ENCODE measurements at regions not wholly inside any gene's neighbourhood (a gene's known extent, or its start where the extent isn't known, plus 50 kb on each side); places are given as distances from the start of the nearest gene placed in this dataset.

DNA sequence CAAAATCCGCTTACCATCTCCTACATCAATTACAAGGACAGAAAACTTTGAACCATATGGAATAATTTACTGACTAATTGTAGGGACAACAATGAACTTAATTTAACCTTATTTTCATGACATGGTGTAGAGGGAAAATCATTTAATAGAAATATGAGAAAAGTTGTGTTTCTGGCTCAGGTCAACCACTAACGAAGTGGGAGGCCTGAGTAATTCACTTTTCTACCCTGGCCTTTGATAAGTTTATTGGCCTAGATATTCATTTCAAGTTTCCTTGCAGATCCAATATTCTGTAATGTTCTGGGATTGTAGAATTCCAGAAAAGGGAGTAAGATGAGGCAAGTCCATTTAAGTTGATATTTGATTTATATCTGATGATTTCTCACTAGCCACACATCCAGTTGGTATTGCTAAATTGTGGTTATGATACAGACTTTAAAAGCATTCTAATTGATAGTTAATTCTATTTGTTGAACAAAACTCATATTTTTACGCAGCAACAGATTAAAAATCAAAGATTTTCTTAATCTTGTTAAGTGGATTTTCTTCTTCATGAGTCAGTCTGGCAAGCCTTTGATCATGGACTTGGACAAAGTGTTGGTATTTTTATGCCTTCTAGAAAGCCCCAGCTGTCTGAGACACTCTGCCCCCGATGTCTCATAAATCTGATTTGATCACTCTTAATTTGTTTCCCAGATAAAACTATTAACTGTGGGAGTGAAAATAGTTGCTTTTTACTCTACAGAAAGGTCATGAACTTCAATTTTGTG is 336.5 kb downstream of the TMEM135 start:
- Histone ChIP-seq H3K27me3 (replicated peaks) (no peaks in the 10 kb centered on the region), H3K27ac (no peak overlapping the region), H3K36me3 (replicated peaks) (no peaks in the 10 kb centered on the region), H3K4me3 (ENCODE audit: low read depth, low read length) (no peak overlapping the region)
- no peak for DNase-seq
- in situ Hi-C loops (cut with HindIII; ENCODE audit: low pct_ligation_motif_present, low sequenced_read_pairs), result no loop called here
- TF ChIP-seq, protein P1, sequence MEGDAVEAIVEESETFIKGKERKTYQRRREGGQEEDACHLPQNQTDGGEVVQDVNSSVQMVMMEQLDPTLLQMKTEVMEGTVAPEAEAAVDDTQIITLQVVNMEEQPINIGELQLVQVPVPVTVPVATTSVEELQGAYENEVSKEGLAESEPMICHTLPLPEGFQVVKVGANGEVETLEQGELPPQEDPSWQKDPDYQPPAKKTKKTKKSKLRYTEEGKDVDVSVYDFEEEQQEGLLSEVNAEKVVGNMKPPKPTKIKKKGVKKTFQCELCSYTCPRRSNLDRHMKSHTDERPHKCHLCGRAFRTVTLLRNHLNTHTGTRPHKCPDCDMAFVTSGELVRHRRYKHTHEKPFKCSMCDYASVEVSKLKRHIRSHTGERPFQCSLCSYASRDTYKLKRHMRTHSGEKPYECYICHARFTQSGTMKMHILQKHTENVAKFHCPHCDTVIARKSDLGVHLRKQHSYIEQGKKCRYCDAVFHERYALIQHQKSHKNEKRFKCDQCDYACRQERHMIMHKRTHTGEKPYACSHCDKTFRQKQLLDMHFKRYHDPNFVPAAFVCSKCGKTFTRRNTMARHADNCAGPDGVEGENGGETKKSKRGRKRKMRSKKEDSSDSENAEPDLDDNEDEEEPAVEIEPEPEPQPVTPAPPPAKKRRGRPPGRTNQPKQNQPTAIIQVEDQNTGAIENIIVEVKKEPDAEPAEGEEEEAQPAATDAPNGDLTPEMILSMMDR (IDR thresholded peaks at IDR 0.05; ENCODE audit: low read depth, low read length, missing control alignments), result no peak
